ENCODE measurements at regions not wholly inside any gene's neighbourhood (a gene's known extent, or its start where the extent isn't known, plus 50 kb on each side); places are given as distances from the start of the nearest gene placed in this dataset.

DNA sequence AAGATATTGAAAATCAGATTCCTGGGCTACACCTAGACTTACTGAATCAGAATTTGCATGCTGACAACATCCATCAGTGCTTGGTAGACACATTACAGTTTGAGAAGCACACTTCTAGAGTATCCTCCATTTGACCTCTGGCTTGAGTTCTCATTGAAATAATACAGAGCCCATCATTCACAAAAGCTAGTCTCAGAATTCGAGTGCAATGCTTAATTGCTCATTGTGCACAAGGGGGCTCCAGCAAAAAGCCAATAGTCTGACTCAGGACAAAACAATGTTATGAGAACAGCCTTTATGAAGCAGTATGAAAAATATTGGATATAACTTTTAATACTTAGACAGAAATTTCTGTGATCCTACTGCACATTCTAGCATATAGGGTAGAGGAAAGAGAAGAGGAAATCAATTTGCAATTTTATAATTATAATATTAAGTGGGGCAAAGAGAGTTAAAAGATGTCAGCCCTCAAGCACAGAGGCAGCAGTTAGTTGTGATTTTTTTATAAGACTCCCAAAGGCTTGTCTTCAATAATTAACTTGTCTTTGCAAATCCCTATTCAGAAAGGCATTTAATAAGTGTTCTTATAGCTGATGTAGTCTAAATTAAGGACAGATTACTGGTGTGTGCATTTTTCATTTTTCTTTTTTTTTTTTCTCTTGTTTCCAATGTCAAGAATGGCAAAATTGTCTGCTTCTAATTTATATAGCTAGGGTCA lies 105.8 kb upstream of the ANK3 start:
- Histone ChIP-seq H3K4me2 (ENCODE audit: insufficient read depth, low read length) (no peak overlapping the region), H3K9ac (ENCODE audit: insufficient read depth in 1 of 2, low read depth in 2 of 2, low read length in 2 of 2) (no peak overlapping the region), H3K9me1 (ENCODE audit: control insufficient read depth, insufficient read depth, low read length) (no peaks in the 10 kb centered on the region), H3K79me2 (ENCODE audit: control insufficient read depth, insufficient read depth, low read length) (no peaks in the 10 kb centered on the region), H3K27me3 (ENCODE audit: control insufficient read depth in 2 of 2, insufficient read depth in 2 of 2, low read length in 2 of 2) (no peaks in the 10 kb centered on the region; a peak in 1 of 5 replicates), H3K9me3 (replicated peaks; ENCODE audit: control insufficient read depth, insufficient read depth, low read depth, low read length) (no peaks in the 10 kb centered on the region), H3K4me1 (replicated peaks in 1 of 2; ENCODE audit: control insufficient read depth in 2 of 2, insufficient read depth in 2 of 2, low read length in 2 of 2) (no peaks in the 10 kb centered on the region), H3K36me3 (ENCODE audit: control insufficient read depth, insufficient read depth, low read length) (no peaks in the 10 kb centered on the region), H3K27ac (ENCODE audit: extremely low read depth, low read depth, low read length) (no peak overlapping the region), H2AFZ (ENCODE audit: low read depth, low read length) (no peak overlapping the region), H3K4me3 (no peak overlapping the region), H4K20me1 (replicated peaks; ENCODE audit: control insufficient read depth, insufficient read depth, low read length) (no peaks in the 10 kb centered on the region)
- WGBS (ENCODE audit: insufficient coverage, low coverage, missing lambda C conversion rate), result 0% methylated on average over 1 of the region's 1 CpG
- in situ Hi-C loops (cut with MboI) (no loop called here), intact Hi-C loops (cut with micrococcal nuclease) (no loop called here)
- CTCF ChIA-PET (ENCODE audit: low intra/inter-chr PET ratio), result no interaction called here
- no peak for FAIRE-seq
- no peak for DNase-seq (ENCODE audit: extremely low read depth in 1 of 4, low spot score in 3 of 4)
- BruUV-seq (replicated peaks), result no TSS peak
- no peak for ATAC-seq
- POLR2A ChIA-PET, result no interaction called here
- TF ChIP-seq, protein P1, sequence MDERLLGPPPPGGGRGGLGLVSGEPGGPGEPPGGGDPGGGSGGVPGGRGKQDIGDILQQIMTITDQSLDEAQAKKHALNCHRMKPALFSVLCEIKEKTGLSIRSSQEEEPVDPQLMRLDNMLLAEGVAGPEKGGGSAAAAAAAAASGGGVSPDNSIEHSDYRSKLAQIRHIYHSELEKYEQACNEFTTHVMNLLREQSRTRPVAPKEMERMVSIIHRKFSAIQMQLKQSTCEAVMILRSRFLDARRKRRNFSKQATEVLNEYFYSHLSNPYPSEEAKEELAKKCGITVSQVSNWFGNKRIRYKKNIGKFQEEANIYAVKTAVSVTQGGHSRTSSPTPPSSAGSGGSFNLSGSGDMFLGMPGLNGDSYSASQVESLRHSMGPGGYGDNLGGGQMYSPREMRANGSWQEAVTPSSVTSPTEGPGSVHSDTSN (CRISPR knock-in tag; IDR thresholded peaks at IDR 0.05; ENCODE audit: low read depth), result no peak
- TF ChIP-seq, protein P1 (tag; conservative IDR thresholded peaks at IDR 0.05; ENCODE audit: low read depth), result no peak
- no peak for TF ChIP-seq TCF7 (IDR thresholded peaks at IDR 0.05; ENCODE audit: borderline replicate concordance)
- TF ChIP-seq, protein P2, sequence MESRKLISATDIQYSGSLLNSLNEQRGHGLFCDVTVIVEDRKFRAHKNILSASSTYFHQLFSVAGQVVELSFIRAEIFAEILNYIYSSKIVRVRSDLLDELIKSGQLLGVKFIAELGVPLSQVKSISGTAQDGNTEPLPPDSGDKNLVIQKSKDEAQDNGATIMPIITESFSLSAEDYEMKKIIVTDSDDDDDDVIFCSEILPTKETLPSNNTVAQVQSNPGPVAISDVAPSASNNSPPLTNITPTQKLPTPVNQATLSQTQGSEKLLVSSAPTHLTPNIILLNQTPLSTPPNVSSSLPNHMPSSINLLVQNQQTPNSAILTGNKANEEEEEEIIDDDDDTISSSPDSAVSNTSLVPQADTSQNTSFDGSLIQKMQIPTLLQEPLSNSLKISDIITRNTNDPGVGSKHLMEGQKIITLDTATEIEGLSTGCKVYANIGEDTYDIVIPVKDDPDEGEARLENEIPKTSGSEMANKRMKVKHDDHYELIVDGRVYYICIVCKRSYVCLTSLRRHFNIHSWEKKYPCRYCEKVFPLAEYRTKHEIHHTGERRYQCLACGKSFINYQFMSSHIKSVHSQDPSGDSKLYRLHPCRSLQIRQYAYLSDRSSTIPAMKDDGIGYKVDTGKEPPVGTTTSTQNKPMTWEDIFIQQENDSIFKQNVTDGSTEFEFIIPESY (CRISPR knock-in tag; IDR thresholded peaks at IDR 0.05), result no peak
- no peak for TF ChIP-seq BCOR (IDR thresholded peaks at IDR 0.05)
- TF ChIP-seq ZNF124 (CRISPR knock-in tag; IDR thresholded peaks at IDR 0.05), result no peak
- TF ChIP-seq, protein P3, sequence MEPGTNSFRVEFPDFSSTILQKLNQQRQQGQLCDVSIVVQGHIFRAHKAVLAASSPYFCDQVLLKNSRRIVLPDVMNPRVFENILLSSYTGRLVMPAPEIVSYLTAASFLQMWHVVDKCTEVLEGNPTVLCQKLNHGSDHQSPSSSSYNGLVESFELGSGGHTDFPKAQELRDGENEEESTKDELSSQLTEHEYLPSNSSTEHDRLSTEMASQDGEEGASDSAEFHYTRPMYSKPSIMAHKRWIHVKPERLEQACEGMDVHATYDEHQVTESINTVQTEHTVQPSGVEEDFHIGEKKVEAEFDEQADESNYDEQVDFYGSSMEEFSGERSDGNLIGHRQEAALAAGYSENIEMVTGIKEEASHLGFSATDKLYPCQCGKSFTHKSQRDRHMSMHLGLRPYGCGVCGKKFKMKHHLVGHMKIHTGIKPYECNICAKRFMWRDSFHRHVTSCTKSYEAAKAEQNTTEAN (CRISPR knock-in tag; IDR thresholded peaks at IDR 0.05), result no peak
- no peak for TF ChIP-seq HDAC3 (IDR thresholded peaks at IDR 0.05; ENCODE audit: borderline replicate concordance, partially characterized antibody)
- no peak for TF ChIP-seq MAZ (CRISPR knock-in tag; conservative IDR thresholded peaks at IDR 0.05 in 1 of 2, IDR thresholded peaks at IDR 0.05 in 1 of 2)
- TF ChIP-seq TAL1 (IDR thresholded peaks at IDR 0.05), result no peak
- no peak for TF ChIP-seq BACH1 (tag; IDR thresholded peaks at IDR 0.05)
- TF ChIP-seq NRF1 (conservative IDR thresholded peaks at IDR 0.05 in 1 of 2, IDR thresholded peaks at IDR 0.05 in 1 of 2), result no peak
- no peak for TF ChIP-seq ATF7 (IDR thresholded peaks at IDR 0.05)
- TF ChIP-seq ZBED1 (IDR thresholded peaks at IDR 0.05), result no peak
- TF ChIP-seq, protein P4, sequence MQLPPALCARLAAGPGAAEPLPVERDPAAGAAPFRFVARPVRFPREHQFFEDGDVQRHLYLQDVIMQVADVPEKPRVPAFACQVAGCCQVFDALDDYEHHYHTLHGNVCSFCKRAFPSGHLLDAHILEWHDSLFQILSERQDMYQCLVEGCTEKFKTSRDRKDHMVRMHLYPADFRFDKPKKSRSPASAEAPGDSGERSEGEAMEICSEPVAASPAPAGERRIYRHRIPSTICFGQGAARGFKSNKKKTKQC (CRISPR knock-in tag; IDR thresholded peaks at IDR 0.05), result no peak
- TF ChIP-seq RCOR1 (IDR thresholded peaks at IDR 0.05; ENCODE audit: borderline replicate concordance in 1 of 2, low read depth in 2 of 2, low read length in 2 of 2), result no peak
- no peak for TF ChIP-seq CBX8 (IDR thresholded peaks at IDR 0.05; ENCODE audit: borderline replicate concordance, extremely low read depth, low read depth, low read length, poor library complexity, severe bottlenecking)
